NCI-H2029 treated with DMSO at 0.1 percent for 48 hours (cell line): ENCODE measurements at regions not wholly inside any gene's neighbourhood (a gene's known extent, or its start where the extent isn't known, plus 50 kb on each side); places are given as distances from the start of the nearest gene placed in this dataset.
A peak's percentile ranks its signal among the peaks of the same experiment; 100 is the strongest.

Experiments
- DNase-seq: peaks from one replicate; lab custom pipeline; 2025; lab: John Stamatoyannopoulos, UW

DNA sequence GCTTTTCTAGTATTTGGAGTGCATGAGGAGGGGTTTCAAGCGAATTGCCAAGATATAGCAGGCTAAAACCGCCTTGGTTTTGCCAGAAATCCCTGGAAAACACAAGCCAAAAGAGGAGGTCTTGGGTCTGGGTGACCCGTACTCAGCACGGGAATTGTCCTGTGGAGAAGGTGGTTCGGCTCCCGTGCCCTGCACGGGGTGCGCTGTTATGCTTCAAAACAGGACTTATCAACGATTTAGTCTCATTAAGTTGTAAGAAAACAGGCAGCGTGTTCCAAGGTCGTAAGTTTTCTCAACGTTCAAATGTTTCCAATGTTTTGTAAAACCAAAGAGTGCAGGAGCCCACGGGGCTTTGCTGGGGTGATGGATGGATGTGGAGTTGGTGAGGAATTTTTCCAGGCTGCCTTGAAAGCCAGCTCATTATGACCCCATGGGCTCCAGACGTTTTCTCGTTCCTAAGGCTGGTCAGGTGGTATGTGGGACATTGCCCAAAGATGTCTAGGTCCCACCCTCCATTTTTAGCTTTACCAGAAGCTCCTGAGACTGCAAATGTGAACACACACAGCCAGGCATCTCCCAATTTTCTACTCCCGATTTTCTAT lies 75.4 kb upstream of the CLDN14 start:
- no peak for DNase-seq

- no peak for DNase-seq
Measured at GRCh38 chr21:36557316-36557715, 77.4 kb upstream of the CLDN14 start.

- no peak for DNase-seq
Measured at GRCh38 chr21:36560933-36561575, 81.1 kb upstream of the CLDN14 start.

DNA sequence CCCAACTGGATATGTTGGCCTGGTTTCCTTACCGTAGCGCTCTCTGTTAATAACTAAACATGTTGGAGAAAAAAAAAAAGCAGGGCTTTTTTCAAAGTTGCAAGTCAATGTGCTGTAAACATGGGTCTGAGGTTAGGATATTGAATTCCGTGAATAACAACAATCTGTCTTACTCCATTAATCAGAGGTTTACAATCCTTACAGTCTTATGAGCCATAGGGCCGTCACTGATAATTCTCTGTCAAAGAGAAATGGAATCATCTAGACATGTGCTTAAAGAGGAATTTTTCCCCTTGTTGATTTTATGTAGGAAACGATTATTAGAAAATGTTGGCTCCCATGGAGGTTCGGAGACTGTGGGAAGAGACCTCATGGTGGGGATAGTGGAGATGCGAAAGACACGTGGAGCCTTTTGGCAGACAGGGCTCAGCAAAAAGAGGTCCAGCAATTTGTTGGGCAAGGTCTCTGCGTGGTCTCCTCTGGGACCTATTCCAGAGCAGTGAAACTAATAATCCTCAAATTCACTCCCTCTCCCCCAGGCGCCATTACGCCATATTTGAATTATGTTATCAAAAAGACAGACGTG lies 83.5 kb upstream of the CLDN14 start:
- DNase-seq: no peak

DNA sequence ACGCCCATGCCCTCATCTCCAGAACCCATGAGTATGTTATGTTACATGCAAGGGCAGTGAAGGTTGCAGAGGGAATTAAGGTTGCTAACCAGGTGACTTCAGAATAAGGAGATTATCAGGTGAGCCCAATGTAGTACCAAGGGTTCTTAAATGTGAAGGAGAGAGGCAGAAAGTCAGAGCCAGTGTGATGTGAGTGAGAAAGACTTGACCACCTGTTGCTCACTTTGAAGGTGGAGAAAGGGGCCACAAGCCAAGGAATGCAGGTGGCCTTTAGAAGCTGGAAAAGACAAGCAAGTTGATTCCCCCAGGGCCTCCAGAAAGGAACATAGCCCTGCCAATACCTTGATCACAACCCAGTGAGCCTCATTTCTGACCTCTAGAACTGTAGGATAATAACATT lies 84.7 kb upstream of the CLDN14 start:
- DNase-seq: no peak

DNA sequence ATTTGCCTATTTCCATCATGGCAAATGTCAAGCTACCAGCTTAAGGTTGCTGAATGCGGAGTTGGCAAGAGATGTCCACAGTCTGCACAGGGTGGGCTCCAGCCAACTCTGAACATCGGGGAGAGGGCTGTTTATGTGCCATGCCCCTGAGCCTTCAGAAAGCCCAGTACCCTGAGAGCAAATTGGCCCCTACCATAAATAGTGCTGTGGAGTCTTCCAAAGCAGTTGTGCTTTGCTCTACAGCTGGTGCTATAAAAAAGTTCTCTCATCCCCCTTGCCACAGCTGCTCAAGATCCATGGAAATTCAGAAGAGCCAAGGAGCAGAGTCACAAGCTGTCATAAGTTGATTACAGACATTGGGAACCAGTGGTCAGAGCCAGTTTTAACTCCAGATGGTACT lies 85.6 kb upstream of the CLDN14 start:
- no peak for DNase-seq

GRCh38 chr21:36566644-36567043 lies 86.7 kb upstream of the CLDN14 start:
- DNase-seq: no peak

DNA sequence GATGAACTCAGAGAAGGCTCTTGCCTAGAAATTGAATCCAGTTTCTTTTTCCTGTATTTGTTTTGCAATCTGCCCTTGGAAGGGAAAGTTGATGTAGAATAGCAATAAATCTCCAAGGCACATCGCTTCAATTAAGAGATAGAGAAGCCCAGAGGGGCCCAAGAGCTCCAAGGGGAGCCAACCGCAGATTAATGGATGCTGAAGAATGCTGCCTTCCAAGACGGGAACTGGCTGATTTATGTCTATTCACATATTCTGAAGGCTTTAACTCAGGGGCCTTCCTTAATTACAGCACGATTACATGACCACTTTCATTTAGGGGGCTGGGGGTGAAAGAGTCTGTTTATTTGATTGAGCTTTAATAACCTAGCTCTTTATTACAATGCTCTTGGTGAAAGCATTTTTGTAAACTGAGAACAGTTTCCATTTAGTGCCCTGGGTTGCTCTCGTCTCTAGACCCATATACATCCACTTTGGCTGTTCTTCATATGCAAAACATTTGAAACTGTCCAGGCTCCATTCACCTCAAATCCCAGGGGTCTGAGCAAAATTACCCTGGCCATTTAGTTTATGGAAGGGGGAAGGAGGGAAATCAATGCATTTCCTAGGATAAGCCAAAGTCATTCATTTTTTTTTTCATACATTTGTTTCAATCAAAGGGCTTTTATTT lies 87.4 kb upstream of the CLDN14 start:
- DNase-seq: no peak

GRCh38 chr21:36569511-36569910 lies 89.6 kb upstream of the CLDN14 start:
- DNase-seq: no peak

DNA sequence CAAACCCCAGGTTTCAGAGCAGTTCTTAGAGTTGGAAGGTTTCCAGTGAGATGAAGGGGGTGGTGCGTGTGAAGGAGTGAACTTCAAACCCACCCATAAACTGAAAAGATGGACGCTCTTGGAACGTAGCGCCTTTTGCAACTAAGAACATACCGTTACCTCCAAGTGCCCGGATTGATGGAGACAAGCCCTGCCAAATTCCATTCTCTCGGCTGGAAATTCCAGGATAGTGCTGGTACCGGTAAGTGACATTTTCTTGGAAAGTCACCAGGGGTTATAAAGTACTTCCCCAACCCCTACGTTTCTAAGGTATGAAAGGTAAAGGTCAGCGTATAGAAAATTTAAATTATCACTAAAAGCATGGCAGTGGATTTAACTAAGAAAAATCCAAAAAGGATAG lies 91.6 kb upstream of the CLDN14 start:
- no peak for DNase-seq

- DNase-seq: no peak
Measured at GRCh38 chr21:36572039-36572438, 92.1 kb upstream of the CLDN14 start.

GRCh38 chr21:36575306-36575705 lies 95.4 kb upstream of the CLDN14 start:
- DNase-seq: no peak

DNA sequence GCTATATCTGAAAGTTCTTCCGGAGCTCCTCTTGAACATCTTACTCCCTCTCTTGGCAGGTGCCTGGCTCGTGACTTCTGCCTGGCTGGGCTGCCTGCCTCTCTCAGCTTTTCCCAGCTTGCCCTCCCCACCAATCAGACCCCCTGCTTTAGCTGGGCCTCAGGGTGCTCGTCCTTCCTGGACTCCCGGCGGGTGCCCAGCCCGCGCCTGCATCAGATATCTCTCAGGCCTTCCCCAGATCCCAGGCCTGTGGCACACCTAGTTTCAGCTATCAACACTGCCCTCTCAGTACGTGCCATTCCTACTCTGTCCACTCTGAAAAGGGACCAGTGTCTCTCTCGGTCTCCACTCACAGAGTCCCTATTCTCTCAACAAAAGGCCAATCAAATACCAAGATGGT lies 96.5 kb upstream of the CLDN14 start:
- no peak for DNase-seq

GRCh38 chr21:36579898-36580297 lies 100.0 kb upstream of the CLDN14 start:
- DNase-seq: no peak

- no peak for DNase-seq
Measured at GRCh38 chr21:36582271-36582670, 102.3 kb upstream of the CLDN14 start.

DNA sequence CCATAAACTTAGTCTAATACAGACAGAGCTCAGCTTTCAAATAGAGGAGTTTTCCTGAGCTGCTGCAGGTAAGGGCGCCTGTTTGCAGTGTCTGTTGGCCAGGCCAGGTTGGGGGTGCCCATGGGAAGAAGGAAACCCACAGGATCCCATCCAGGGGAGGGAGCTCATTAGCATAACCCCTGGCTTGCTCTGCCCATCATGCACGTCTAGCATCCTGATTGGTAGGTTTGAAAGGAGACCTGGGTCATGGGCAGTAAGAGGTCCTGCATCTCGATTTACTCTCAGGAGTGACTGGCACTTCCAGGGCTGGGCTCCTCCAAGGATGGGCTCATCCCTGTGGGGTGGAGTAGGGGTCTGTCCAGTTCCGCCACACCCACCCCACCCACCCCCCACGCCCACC lies 103.7 kb upstream of the CLDN14 start:
- no peak for DNase-seq

- DNase-seq: no peak
Measured at GRCh38 chr21:36584980-36585940, 105.3 kb upstream of the CLDN14 start.

DNA sequence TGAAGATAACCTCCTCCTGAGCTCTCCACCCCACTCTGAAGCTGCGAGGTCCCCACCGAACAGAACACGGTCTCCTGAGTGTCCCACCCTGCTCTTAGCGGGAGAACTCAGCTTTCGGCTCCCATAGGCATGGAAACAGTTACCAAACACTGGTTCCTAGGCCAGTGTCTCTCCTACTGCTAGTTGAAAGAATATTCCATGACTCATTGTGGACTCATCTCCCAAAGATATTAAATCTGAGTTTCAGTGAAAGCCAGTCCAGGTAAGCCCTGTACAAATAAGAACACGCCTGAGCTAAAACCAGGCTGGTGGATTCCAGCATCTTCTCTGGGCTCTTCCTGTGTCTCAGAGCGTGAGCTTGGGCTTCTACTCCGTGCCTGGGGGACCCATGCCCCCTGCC lies 107.5 kb upstream of the CLDN14 start:
- DNase-seq: no peak

GRCh38 chr21:36589352-36589971 lies 109.5 kb upstream of the SIM2 start:
- no peak for DNase-seq

DNA sequence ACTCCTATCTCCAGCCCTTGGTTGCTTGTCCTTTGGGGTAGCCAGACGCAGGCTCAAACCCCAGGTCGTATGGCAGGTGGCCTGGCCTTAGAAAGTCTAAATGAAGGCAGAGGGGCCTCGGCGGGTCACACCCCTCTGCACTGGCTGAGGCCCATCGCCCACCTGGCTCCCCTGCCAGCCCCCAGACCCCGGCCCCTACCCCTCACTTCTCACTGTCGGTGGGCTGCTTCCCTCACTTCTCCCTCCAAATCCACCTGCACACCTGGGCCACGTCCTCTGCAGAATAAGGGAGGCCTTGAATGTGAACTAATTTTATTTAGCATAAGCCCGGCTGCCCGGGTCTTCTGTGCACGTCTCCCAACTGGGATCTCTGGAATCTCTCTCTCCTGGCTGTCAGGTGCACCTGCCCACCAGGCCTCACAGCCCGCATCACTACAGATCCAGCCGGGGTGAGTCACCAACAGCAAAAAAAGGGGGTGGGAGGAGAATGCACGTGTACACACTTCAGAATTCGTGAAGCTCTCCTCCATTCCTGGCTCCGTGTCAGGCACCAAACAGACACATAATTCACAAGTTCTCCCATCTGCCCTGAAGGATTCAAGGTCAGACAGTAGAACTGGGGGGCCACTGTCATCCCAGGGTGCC lies 107.5 kb upstream of the SIM2 start:
- DNase-seq: peak; percentile 9

- peak; percentile 21 for DNase-seq
Measured at GRCh38 chr21:36596174-36596573, 102.7 kb upstream of the SIM2 start.
